ENCODE measurements at regions not wholly inside any gene's neighbourhood (a gene's known extent, or its start where the extent isn't known, plus 50 kb on each side); places are given as distances from the start of the nearest gene placed in this dataset.

DNA sequence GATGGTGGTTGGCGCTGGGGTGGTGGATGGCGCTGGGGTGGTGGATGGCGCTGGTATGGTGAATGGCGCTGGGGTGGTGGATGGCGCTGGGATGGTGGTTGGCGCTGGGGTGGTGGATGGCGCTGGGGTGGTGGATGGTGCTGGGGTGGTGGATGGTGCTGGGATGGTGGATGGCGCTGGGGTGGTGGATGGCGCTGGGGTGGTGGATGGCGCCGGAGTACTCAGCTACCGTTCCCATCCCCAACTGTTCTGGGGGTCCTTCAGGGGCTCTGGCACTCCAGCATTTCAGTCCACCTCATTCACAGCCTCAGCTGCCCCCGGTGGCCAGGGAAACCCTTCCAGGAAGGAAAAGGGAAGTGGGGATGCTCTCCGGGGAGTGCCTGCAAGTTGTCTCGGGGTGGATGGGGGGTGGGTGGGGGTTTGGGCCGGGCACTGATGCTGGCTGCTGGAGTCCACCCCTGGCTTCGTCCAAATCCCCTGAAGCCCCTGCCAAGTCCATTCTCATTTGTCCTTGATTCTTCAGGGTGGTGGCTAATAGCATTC lies 147.3 kb upstream of the COL5A1 start:
- no peak for TF ChIP-seq CTCF (IDR thresholded peaks at IDR 0.05)
- TF ChIP-seq POLR2A (IDR thresholded peaks at IDR 0.05), result no peak
- no peak for TF ChIP-seq POLR2AphosphoS5 (IDR thresholded peaks at IDR 0.05)

Data from prostate gland (tissue), 2 donors.